GM10266 (cell line): ENCODE measurements at regions not wholly inside any gene's neighbourhood (a gene's known extent, or its start where the extent isn't known, plus 50 kb on each side); places are given as distances from the start of the nearest gene placed in this dataset.
"Not testable (repeated sequence)": the region's sequence is repeated elsewhere in the genome, so short reads cannot be mapped to it uniquely, and the experiment has no call there.

Experiments
- DNase-seq: peaks from one replicate; pipeline ENCODE4 v3.0.0; 2012; ENCODE audit errors: extremely low spot score
- TF ChIP-seq, protein P1 (sequence below): IDR thresholded peaks from 2 replicates; pipeline ENCODE4 v1.5.1; 2012; ENCODE audit warnings: mild to moderate bottlenecking, low read depth; ENCODE audit not compliant: control insufficient read depth, insufficient read depth; ENCODE audit errors: missing control alignments

DNA sequence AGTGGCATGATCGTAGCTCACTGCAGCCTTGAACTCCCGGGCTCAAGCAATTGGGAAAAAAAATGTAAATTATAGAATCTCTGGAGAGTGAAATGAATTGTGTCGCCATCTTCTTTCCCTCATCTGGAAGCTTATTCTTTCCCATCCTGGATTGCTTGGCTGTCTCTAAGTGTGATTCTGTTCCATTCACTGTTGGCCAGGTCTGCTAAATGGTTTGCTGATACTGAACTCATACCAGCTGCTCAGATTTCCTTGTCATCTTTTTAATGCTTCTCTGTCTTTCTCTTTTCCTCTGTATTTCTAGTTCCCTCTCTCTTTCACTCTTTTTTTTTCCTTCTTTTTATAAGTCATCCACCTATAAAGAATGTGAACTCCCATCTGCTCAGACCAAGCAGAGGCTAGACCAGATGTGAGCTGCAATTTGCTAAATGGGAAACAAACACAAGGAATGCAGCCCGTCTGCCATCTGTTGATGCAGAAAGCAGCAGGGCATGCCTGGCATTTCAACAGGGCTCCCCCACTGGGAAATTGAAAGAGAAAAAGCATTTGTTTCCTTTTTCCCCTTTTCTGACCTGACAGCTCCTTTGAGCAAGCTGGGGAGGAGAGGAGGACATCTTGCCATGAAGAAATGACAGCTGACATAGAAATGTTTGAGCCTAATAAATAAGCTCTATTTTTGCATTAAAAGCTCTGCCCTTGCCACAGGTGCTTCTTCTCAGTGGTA is 1823.6 kb upstream of the FLRT2 start:
- TF ChIP-seq, protein P1, sequence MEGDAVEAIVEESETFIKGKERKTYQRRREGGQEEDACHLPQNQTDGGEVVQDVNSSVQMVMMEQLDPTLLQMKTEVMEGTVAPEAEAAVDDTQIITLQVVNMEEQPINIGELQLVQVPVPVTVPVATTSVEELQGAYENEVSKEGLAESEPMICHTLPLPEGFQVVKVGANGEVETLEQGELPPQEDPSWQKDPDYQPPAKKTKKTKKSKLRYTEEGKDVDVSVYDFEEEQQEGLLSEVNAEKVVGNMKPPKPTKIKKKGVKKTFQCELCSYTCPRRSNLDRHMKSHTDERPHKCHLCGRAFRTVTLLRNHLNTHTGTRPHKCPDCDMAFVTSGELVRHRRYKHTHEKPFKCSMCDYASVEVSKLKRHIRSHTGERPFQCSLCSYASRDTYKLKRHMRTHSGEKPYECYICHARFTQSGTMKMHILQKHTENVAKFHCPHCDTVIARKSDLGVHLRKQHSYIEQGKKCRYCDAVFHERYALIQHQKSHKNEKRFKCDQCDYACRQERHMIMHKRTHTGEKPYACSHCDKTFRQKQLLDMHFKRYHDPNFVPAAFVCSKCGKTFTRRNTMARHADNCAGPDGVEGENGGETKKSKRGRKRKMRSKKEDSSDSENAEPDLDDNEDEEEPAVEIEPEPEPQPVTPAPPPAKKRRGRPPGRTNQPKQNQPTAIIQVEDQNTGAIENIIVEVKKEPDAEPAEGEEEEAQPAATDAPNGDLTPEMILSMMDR, result no peak
- no peak for DNase-seq

DNA sequence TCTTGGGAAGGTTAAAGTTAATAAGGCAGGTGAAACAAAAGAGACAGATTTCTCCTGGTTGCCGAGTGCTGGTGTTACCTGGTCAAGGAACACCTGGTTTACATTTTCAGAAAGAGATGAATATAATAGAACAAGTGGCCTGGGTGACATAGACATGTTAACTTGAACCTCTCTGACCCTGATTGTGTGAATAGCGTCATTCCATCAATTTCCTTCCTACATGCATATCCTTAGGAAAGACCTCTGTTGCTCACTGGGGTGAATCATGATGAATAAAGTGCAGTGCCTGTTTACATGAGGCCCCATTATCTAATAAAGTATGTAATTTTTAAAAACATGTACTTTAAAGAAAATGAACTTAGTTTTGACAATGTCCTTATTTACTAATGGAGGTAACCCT is 1822.9 kb upstream of the FLRT2 start:
- no peak for DNase-seq
- TF ChIP-seq, protein P1, result no peak

DNA sequence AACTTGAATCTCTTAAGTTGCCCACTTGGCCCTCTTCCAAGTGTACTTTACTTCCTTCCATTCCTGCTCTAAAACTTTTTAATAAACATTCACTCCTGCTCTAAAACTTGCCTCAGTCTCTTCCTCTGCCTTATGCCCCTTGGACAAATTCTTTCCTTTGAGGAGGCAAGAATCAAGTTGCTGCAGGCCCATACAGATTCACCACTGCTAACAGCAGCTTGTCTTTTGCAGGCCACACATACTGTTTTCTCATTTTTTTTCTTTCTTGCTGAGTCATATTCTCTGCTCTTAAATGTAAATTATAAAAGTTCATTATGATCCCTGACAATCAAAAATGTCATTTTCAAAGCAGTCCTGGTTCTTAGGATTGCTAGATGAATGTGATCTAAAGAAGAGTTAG is 1820.8 kb upstream of the FLRT2 start:
- TF ChIP-seq, protein P1, result no peak
- DNase-seq, result no peak

DNA sequence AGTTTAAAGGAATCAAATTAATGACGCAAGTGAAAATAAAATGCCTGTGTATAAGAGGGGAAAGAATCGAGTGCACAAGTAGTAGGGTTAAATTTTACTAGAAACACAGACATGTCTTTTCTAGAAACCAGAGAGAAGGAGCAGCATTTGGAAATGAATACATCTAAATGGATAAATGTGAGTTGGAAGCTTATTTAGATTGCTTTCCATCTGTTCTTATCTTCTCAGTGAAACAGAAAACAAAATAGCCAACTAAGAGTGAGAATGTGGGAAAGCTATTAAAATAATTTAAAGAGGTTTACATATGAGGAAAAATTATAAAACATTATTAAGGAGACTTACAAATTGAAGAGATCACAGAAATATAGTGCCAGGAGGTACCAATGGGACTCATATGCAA is 1818.9 kb upstream of the FLRT2 start:
- TF ChIP-seq, protein P1, result no peak
- DNase-seq, result no peak

DNA sequence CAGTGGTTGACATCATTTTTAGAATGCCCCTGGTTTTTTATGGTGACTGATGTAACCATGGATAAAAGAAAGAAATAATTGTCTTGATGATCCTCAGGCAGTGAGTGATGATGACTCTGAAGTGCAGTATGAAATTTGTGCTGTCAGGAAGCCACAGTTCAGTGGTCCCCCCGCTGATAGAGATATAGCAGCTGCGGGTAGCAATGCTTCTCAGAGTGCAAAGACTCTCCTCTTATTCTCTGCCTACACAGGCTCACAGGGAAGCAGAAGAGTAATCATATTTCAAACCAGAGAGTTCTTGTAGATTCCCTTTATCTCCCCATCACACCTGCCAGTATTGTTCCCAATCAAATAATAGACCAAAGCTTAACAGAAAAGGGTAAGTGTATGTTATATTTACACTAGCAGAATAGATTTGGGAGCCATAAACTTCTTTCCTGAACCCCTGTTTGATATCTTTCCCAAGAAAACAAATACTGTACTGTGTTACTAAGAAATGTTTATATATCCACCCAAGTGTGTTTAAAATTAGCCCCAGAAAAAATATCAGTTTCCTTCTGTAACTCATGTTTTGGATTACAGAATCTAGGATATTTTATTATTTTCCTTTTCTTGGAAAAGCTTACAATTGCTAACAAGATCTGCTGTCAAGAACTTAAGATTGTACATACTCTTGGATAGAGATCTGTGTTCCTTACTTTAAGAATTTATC is 1817.4 kb upstream of the FLRT2 start:
- TF ChIP-seq, protein P1, result no peak
- no peak for DNase-seq

DNA sequence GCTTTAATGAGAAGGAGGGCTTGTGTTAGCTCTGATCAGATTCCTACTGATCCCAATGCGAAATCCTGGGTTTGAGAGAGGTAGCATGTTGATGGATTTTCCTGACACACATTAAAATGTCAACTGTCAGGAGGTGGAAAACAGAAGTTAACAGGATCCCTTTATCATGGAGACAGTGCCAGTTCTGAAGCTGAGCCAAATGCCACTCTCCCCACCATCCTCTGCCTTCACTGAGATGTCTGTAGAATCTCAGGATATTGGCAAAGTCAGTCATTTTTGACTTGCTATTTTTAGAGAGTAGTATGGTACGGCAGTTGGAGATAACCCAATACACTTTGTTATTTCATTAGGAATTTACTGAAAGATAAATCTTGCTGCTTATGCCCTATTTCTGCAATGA is 1816.2 kb upstream of the FLRT2 start:
- no peak for DNase-seq
- TF ChIP-seq, protein P1, result no peak

DNA sequence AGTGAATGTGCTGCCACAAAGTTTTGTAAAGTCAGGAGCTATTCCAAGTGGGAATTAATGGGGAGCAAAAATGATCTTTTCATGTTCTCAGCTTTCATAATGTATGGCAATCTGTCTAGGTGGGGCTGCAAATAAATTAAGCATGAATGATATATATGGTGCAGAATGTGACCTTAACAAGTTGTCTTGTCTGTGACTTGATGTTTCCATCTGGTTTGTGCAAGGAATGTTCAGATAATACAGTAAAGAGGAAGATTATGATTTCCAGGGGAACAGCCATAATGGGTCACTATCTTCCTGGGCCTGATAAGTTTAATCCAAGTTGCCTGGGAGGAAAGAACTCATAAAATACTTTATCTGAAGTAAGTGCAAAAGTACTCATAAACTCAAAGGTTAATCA is 1815.8 kb upstream of the FLRT2 start:
- TF ChIP-seq, protein P1, result no peak
- DNase-seq, result no peak

DNA sequence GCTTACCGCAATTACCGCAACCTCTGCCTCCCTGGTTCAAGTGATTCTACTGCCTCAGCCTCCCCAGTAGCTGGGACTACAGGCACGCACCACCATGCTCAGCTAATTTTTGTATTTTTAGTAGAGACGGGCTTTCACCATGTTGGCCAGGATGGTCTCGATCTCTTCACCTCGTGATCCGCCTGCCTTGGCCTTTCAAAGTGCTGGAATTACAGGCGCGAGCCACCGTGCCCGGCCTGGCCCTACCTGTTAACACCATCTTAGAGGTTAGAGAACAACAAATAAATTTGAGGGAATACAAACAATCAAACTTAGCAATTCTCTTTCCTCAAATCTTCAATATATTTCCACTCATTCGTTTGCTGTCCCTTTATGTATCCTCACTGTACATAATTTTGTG is 1810.5 kb upstream of the FLRT2 start:
- not testable (repeated sequence) for DNase-seq
